Kidney (tissue), 13 donors: ENCODE measurements at regions not wholly inside any gene's neighbourhood (a gene's known extent, or its start where the extent isn't known, plus 50 kb on each side); places are given as distances from the start of the nearest gene placed in this dataset.

ENCODE experiments used
- DNase-seq, 5 donors: peaks; one replicate each; pipeline ENCODE4 v3.0.0-alpha.2; 2013 to 2020
- FAIRE-seq: peaks from 2 replicates; lab custom pipeline; 2012; peaks lifted over from hg19 to GRCh38; lab: Jason Lieb, UNC
- H3K27ac ChIP-seq, 2 donors: one replicate each; pipeline ENCODE4 v1.7.0; 2013; ENCODE audit warnings: low read depth in 2 of 2, low read length in 2 of 2, inconsistent platforms in 1 of 2
- H3K27me3 ChIP-seq: one replicate; pipeline ENCODE4 v1.7.1; 2013; ENCODE audit warnings: low read length, inconsistent platforms; ENCODE audit not compliant: control insufficient read depth, insufficient read depth
- H3K36me3 ChIP-seq, 3 donors: one replicate each; pipeline versions ENCODE4 v1.7.0 to v1.7.1; 2013; ENCODE audit warnings: low read length in 3 of 3, control low read depth in 1 of 3, inconsistent platforms in 1 of 3; ENCODE audit not compliant: insufficient read depth in 3 of 3, control insufficient read depth in 2 of 3
- H3K4me1 ChIP-seq, 3 donors: one replicate each; pipeline versions ENCODE4 v1.7.0 to v1.7.1; 2013; ENCODE audit warnings: low read length in 3 of 3, inconsistent platforms in 1 of 3, low read depth in 1 of 3; ENCODE audit not compliant: control insufficient read depth in 2 of 3, insufficient read depth in 2 of 3
- H3K4me3 ChIP-seq, 3 donors: one replicate each; pipeline versions ENCODE4 v1.7.0 to v1.8.1; 2013; ENCODE audit warnings: low read length in 3 of 3, control low read depth in 1 of 3, inconsistent platforms in 1 of 3
- H3K9ac ChIP-seq, 3 donors: one replicate each; pipeline versions ENCODE4 v1.7.0 to v1.7.1; 2013; ENCODE audit warnings: low read length in 3 of 3, control low read depth in 1 of 3, inconsistent platforms in 1 of 3
- H3K9me3 ChIP-seq, 3 donors: one replicate each; pipeline versions ENCODE4 v1.7.0 to v1.7.1; 2013; ENCODE audit warnings: low read length in 3 of 3, control low read depth in 1 of 3, inconsistent platforms in 1 of 3; ENCODE audit not compliant: control insufficient read depth in 2 of 3, insufficient read depth in 1 of 3
- CTCF ChIP-seq: IDR thresholded peaks from 3 replicates; pipeline ENCODE4 v1.5.1; 2012; ENCODE audit warnings: mild to moderate bottlenecking, moderate library complexity, borderline replicate concordance; ENCODE audit not compliant: insufficient read depth; ENCODE audit errors: extremely low read depth
- intact Hi-C: fragments of 100-400 bp; cut with DNase I; formaldehyde crosslinking; loops from one replicate; pipeline ENCODE4 v1.11.1; 2022
- donor health status: control.
- donor health status: control.
- donor health status: control.
- donor health status: control.
- donor health status: control.
- donor health status: DM: yes; HTN: yes; CAD: no.
- donor health status: Normal renal cell carcinoma (clear cell type).

GRCh38 chr21:31446226-31446855 is 102.3 kb upstream of the TIAM1 start:
- Histone ChIP-seq H3K27me3 (no peaks in the 10 kb centered on the region), H3K27ac (no peak overlapping the region), H3K4me1 (no peaks in the 10 kb centered on the region), H3K4me3 (no peak overlapping the region), H3K9me3 (peaks cover 0 to 2% (median under 1%) of the 10 kb centered on the region in 3 donors), H3K9ac (no peak overlapping the region), H3K36me3 (no peaks in the 10 kb centered on the region)
- intact Hi-C loops: no loop called here
- no peak for DNase-seq
- no peak for TF ChIP-seq CTCF
- no peak for FAIRE-seq

GRCh38 chr21:31445137-31445536 is 101.1 kb upstream of the TIAM1 start:
- H3K27ac ChIP-seq: no peak overlapping the region
- peaks cover 0 to 6% (median 3%) of the 10 kb centered on the region in 3 donors for H3K9me3 ChIP-seq
- no peak for TF ChIP-seq CTCF
- intact Hi-C loops: no loop called here
- no peak overlapping the region for H3K9ac ChIP-seq
- FAIRE-seq (no peak), DNase-seq (no peak)
- no peaks in the 10 kb centered on the region for H3K4me1 ChIP-seq
- H3K36me3 ChIP-seq: no peaks in the 10 kb centered on the region
- H3K27me3 ChIP-seq: no peaks in the 10 kb centered on the region
- H3K4me3 ChIP-seq: no peak overlapping the region

GRCh38 chr21:31443736-31444521 is 99.9 kb upstream of the TIAM1 start:
- no peak for TF ChIP-seq CTCF
- no peak for FAIRE-seq
- Histone ChIP-seq H3K9ac (no peak overlapping the region), H3K4me3 (no peak overlapping the region), H3K36me3 (no peaks in the 10 kb centered on the region), H3K4me1 (no peaks in the 10 kb centered on the region), H3K9me3 (peaks cover 0 to 6% (median 3%) of the 10 kb centered on the region in 3 donors), H3K27ac (no peak overlapping the region), H3K27me3 (no peaks in the 10 kb centered on the region)
- intact Hi-C loops: no loop called here
- DNase-seq: peak in 2 of 5 donors; percentile 21 to 69
